HepG2 (cell line): ENCODE measurements at regions not wholly inside any gene's neighbourhood (a gene's known extent, or its start where the extent isn't known, plus 50 kb on each side); places are given as distances from the start of the nearest gene placed in this dataset.

Experiments used
- ATAC-seq: fragments of 200-7000 bp; cut with Tn5 transposase; 3 replicates; pipeline ENCODE4 v1.9.1; 2020; ENCODE audit warnings: mild to moderate bottlenecking, moderate library complexity
- BruUV-seq: library from RNA; stranded (reverse); fragments of 400-500 nt; replicated peaks from 2 replicates; lab custom pipeline; 2021; lab: Mats Ljungman, UMichigan
- CTCF ChIA-PET: fragments of 300-600 bp; formaldehyde crosslinking; extraction: SDS; loops from one replicate; lab custom pipeline; 2021; ENCODE audit warnings: low total read pairs, inconsistent platforms, low intra/inter-chr PET ratio; lab: Yijun Ruan, JAX
- POLR2A ChIA-PET: fragments of 350-600 bp; sonication (Branson Sonifier 250); formaldehyde crosslinking; loops from one replicate; lab custom pipeline; 2020; ENCODE audit warnings: antibody characterized with exemption, inconsistent platforms; lab: Yijun Ruan, JAX
- DNase-seq: peaks from one replicate; pipeline ENCODE4 v3.0.0-alpha.2; 2015; ENCODE audit warnings: low spot score
- FAIRE-seq: peaks from 3 replicates; lab custom pipeline; 2011; peaks lifted over from hg19 to GRCh38; lab: Jason Lieb, UNC
- H2AFZ ChIP-seq: one replicate; pipeline ENCODE4 v1.6.1; 2011; ENCODE audit warnings: low read length, inconsistent platforms
- H3K27ac ChIP-seq: fragments of 300-600 bp; 3 replicates; pipeline ENCODE4 v1.8.0; 2011; ENCODE audit warnings: mixed run types, mild to moderate bottlenecking, mixed read lengths, low read length, inconsistent platforms; ENCODE audit not compliant: insufficient read depth; ENCODE audit errors: extremely low read length
- H3K27me3 ChIP-seq, 2 experiments: fragments of 200-600 bp in 1 of 2; 2 replicates in 1 of 2; 3 replicates in 1 of 2; pipeline versions ENCODE4 v1.6.0 to v1.8.0; 2011; ENCODE audit warnings: low read length in 2 of 2, mild to moderate bottlenecking in 2 of 2, moderate library complexity in 2 of 2, inconsistent platforms in 1 of 2; ENCODE audit not compliant: insufficient read depth in 2 of 2, control insufficient read depth in 1 of 2
- H3K36me3 ChIP-seq, 2 experiments: fragments of 200-600 bp in 1 of 2; replicated peaks in 1 of 2; 2 replicates in 1 of 2; 3 replicates in 1 of 2; pipeline versions ENCODE4 v1.5.1 to v1.8.0; 2011; ENCODE audit warnings: low read length in 2 of 2, inconsistent platforms in 1 of 2; ENCODE audit not compliant: insufficient read depth in 2 of 2, control insufficient read depth in 1 of 2
- H3K4me1 ChIP-seq: 2 replicates; pipeline ENCODE4 v1.5.1; 2012; ENCODE audit warnings: low read length, inconsistent platforms; ENCODE audit not compliant: insufficient read depth
- H3K4me2 ChIP-seq: 2 replicates; pipeline ENCODE4 v1.6.0; 2011; ENCODE audit warnings: low read depth, low read length, inconsistent platforms
- H3K4me3 ChIP-seq, 3 experiments: fragments of 200-600 bp in 1 of 3; sonication (generic), shearing (Covaris generic) in 1 of 3; replicated peaks in 1 of 3; 2 replicates each; pipeline ENCODE4 v1.5.1; 2011 to 2016; ENCODE audit warnings: low read length in 3 of 3, inconsistent platforms in 2 of 3, low read depth in 2 of 3, mild to moderate bottlenecking in 2 of 3, control low read depth in 1 of 3, mixed read lengths in 1 of 3; ENCODE audit not compliant: insufficient read depth in 1 of 3
- H3K79me2 ChIP-seq: one replicate; pipeline ENCODE4 v1.6.1; 2011; ENCODE audit warnings: low read length, inconsistent platforms; ENCODE audit not compliant: insufficient read depth
- H3K9ac ChIP-seq: 2 replicates; pipeline ENCODE4 v1.6.0; 2011; ENCODE audit warnings: mild to moderate bottlenecking, low read depth, low read length, inconsistent platforms; ENCODE audit not compliant: insufficient read depth
- H3K9me3 ChIP-seq: 2 replicates; pipeline ENCODE4 v1.5.1; 2012; ENCODE audit warnings: mild to moderate bottlenecking, low read length
- H4K20me1 ChIP-seq: 2 replicates; pipeline ENCODE4 v1.6.0; 2011; ENCODE audit warnings: inconsistent platforms, mild to moderate bottlenecking, low read length, moderate library complexity; ENCODE audit not compliant: insufficient read depth
- ARID2 ChIP-seq: sonication (generic); formaldehyde crosslinking; IDR thresholded peaks from 2 replicates; pipeline ENCODE4 v1.8.1; 2022; ENCODE audit warnings: mild to moderate bottlenecking, missing genetic modification reagents, borderline replicate concordance
- BRCA1 ChIP-seq: sonication (generic); formaldehyde crosslinking; IDR thresholded peaks from 2 replicates; pipeline ENCODE4 v1.4.0; 2020; ENCODE audit warnings: missing genetic modification reagents
- EEA1 ChIP-seq: sonication (generic); formaldehyde crosslinking; IDR thresholded peaks from 2 replicates; pipeline ENCODE4 v1.5.1; 2020; ENCODE audit warnings: mild to moderate bottlenecking, missing genetic modification reagents, borderline replicate concordance
- ETS1 ChIP-seq: sonication (generic); formaldehyde crosslinking; IDR thresholded peaks from 2 replicates; pipeline ENCODE4 v1.4.0; 2020; ENCODE audit warnings: missing genetic modification reagents
- HCFC1 ChIP-seq: fragments of 150-350 bp; IDR thresholded peaks from 2 replicates; pipeline ENCODE4 v1.6.1; 2014; ENCODE audit warnings: low read depth, low read length
- HNRNPLL ChIP-seq: fragments of 200-400 bp; formaldehyde crosslinking; IDR thresholded peaks from 2 replicates; pipeline ENCODE4 v1.6.1; 2017; ENCODE audit warnings: mild to moderate bottlenecking, low read depth, low read length; ENCODE audit not compliant: poor library complexity, severe bottlenecking
- MAFF ChIP-seq: IDR thresholded peaks from 2 replicates; pipeline ENCODE4 v1.6.1; 2011; ENCODE audit warnings: low read depth, low read length, improper control_type of control experiment
- NFATC3 ChIP-seq: sonication (generic); formaldehyde crosslinking; IDR thresholded peaks from 2 replicates; pipeline ENCODE4 v1.5.1; 2020; ENCODE audit warnings: mild to moderate bottlenecking, missing genetic modification reagents
- NFIB ChIP-seq: sonication (generic); formaldehyde crosslinking; IDR thresholded peaks from 2 replicates; pipeline ENCODE4 v1.9.0; 2021; ENCODE audit warnings: missing genetic modification reagents, mild to moderate bottlenecking, borderline replicate concordance
- POLR2AphosphoS5 ChIP-seq: IDR thresholded peaks from 2 replicates; pipeline ENCODE4 v1.6.1; 2012; ENCODE audit warnings: low read depth, low read length
- POLR2G ChIP-seq: fragments of 200-400 bp; formaldehyde crosslinking; IDR thresholded peaks from 2 replicates; pipeline ENCODE4 v1.6.1; 2018; ENCODE audit warnings: mild to moderate bottlenecking, low read depth, low read length, moderate library complexity
- RELA ChIP-seq: sonication (generic); formaldehyde crosslinking; IDR thresholded peaks from 2 replicates; pipeline ENCODE4 v1.4.0; 2020; ENCODE audit warnings: missing genetic modification reagents
- XBP1 ChIP-seq: sonication (generic); formaldehyde crosslinking; IDR thresholded peaks from 2 replicates; pipeline ENCODE4 v1.5.0; 2020; ENCODE audit warnings: missing genetic modification reagents
- ZNF251 ChIP-seq: sonication (generic); formaldehyde crosslinking; IDR thresholded peaks from 2 replicates; pipeline ENCODE4 v1.9.0; 2021; ENCODE audit warnings: mild to moderate bottlenecking, missing genetic modification reagents
- ZNF572 ChIP-seq: sonication (generic); formaldehyde crosslinking; IDR thresholded peaks from 2 replicates; pipeline ENCODE4 v1.5.1; 2020; ENCODE audit warnings: mild to moderate bottlenecking, missing genetic modification reagents
- ZNF609 ChIP-seq: sonication (generic); formaldehyde crosslinking; IDR thresholded peaks from 2 replicates; pipeline ENCODE4 v1.4.0; 2020; ENCODE audit warnings: mild to moderate bottlenecking, missing genetic modification reagents, borderline replicate concordance
- ZNF713 ChIP-seq: sonication (generic); formaldehyde crosslinking; IDR thresholded peaks from 2 replicates; pipeline ENCODE4 v1.4.0; 2020; ENCODE audit warnings: mild to moderate bottlenecking, missing genetic modification reagents
- WGBS: methylation state at CpG from one replicate; pipeline ENCODE4 v1.1.6; 2017; ENCODE audit warnings: low lambda C conversion rate; 5-methylcytosine and 5-hydroxymethylcytosine counted together
- in situ Hi-C: cut with HindIII; loops from 2 replicates; pipeline ENCODE4 v1.10.0; 2017; ENCODE audit warnings: low pct_unique_long_range_greater_than_20kb; ENCODE audit not compliant: extremely low pct_ligation_motif_present
- intact Hi-C: fragments of 100-400 bp; cut with micrococcal nuclease; formaldehyde crosslinking; loops from one replicate; pipeline ENCODE4 v1.10.0; 2022; ENCODE audit not compliant: unreplicated experiment

GRCh38 chr13:105353654-105354053 lies 1181.8 kb downstream of the EFNB2 start:
- DNase-seq (no peak), ATAC-seq (no peak), FAIRE-seq (no peak)
- Histone ChIP-seq H3K4me1 (no peaks in the 10 kb centered on the region), H3K27ac (no peak overlapping the region), H3K27me3 (no peaks in the 10 kb centered on the region), H4K20me1 (no peaks in the 10 kb centered on the region), H3K9ac (no peak overlapping the region), H3K4me3 (no peak overlapping the region), H3K4me2 (no peak overlapping the region), H3K36me3 (no peaks in the 10 kb centered on the region), H2AFZ (no peak overlapping the region), H3K79me2 (no peaks in the 10 kb centered on the region), H3K9me3 (peaks cover 51% of the 10 kb centered on the region)
- no peak for TF ChIP-seq NFIB (CRISPR knock-in tag)
- TF ChIP-seq HCFC1: no peak
- TF ChIP-seq POLR2AphosphoS5: no peak
- TF ChIP-seq HNRNPLL: no peak
- TF ChIP-seq EEA1 (CRISPR knock-in tag): no peak
- TF ChIP-seq ZNF251 (CRISPR knock-in tag): no peak
- no peak for TF ChIP-seq ARID2 (CRISPR knock-in tag)
- TF ChIP-seq ZNF609: no peak
- TF ChIP-seq MAFF: no peak
- TF ChIP-seq BRCA1: no peak
- no peak for TF ChIP-seq RELA (CRISPR knock-in tag)
- no peak for TF ChIP-seq NFATC3 (CRISPR knock-in tag)
- no peak for TF ChIP-seq ZNF572 (CRISPR knock-in tag)
- TF ChIP-seq ZNF713 (CRISPR knock-in tag): no peak
- TF ChIP-seq ETS1 (CRISPR knock-in tag): no peak
- no peak for TF ChIP-seq POLR2G
- TF ChIP-seq XBP1 (CRISPR knock-in tag): no peak
- in situ Hi-C loops: no loop called here
- ChIA-PET POLR2A (no interaction called here), CTCF (no interaction called here)
- intact Hi-C loops: no loop called here
- WGBS: 35% methylated on average over 4 of the region's 4 CpGs
- BruUV-seq: no TSS peak
